ENCODE measurements at regions not wholly inside any gene's neighbourhood (a gene's known extent, or its start where the extent isn't known, plus 50 kb on each side); places are given as distances from the start of the nearest gene placed in this dataset.
A peak's percentile ranks its signal among the peaks of the same experiment; 100 is the strongest.

DNA sequence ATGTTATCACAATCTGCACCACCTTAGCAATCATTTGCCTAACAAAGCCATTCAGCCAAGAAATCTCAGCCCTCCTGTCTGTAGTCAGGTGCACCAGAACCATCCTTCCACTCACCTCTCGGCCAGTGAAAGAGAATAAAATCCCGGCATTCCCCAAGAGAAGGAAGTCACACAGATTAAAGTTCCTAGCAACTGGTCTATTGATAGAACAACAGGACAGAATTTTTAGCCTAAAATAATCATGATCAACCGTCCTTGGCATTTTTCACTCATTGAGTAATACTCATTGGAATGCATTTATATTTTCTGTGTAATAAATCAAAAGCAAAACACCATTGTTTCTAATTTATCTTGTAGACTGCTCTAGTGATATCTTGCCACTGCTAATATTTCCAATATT is 85.7 kb upstream of the CDH4 start:
- DNase-seq (ENCODE audit: low read depth), result peak; percentile 39

DNA sequence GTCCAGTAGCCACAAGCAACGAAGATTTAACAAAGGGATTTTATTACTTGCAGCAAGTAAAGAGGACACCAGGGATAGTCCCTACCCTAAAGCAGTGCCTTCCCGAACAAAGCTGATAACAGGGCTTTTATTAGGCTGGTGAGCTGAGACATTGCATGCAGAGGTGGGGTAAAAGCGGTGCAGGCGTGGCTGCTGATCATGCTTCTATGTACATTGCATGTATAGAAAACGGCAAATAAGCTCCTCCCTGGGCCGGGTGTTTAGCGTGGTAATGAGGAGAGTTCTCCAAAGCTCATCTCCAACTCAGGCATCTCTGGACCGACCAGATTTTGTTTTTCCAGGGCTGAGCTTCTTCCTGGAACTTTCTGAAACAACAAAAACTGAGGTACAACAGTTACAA is 83.5 kb upstream of the CDH4 start:
- DNase-seq (ENCODE audit: low read depth), result no peak

DNA sequence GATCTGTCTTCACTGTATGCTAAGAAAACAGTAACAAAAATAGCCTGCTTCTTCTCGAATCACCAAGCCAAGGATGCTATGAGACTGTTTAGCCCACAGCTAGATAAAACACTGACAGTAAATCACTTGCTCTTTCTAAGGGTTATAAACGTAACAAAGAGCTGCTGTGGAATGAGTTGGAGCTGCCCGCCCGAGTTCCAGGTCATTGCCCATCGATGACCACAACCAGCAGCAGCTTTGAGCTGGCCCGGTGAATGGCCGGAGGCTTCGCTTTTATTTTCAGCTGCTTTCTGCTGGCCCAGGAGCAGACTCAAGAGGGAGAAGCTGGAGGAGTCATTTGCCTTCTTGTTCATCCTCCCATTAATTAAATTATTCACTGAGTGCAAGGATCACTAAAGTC is 82.2 kb upstream of the CDH4 start:
- DNase-seq (ENCODE audit: low read depth), result no peak

DNA sequence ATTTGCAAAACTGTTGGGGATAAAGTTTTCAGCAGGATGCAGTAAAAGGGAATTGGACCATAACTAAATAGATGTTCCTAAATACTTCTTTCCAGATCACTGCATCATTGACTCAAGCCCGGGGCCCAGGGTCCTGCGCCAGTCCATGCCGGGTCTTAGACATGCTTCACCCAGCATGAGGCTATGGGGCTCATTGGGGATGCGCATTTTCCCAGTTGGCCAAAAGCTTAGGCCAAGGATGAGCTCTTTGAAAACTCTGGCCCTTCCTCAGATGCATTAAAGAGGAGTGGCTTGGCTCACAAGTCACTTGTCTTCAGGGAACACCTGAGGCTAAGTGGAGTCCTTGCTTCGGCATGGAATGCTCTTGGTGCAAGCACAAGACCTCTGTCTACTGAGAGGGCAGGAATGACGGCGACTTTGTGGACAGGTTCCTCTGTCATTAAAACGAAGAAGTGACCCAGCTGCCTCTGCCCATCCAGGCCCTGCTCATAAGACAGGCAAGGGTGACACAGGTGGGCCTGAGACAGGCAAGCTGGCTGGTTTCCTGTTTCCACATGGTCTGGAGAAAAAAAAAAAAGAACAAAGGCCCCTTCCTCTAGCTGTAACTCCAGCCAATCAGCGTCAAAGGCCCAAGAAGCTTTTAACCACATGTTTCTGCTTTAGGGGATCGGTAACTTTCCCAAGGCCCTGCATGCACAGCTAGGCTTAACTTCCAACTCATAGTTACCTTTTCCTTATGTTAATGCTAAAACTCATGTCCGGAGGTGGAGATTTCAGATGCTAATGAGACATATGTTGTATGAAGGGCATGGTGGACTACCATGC is 81.4 kb upstream of the CDH4 start:
- no peak for DNase-seq (ENCODE audit: low read depth)

DNA sequence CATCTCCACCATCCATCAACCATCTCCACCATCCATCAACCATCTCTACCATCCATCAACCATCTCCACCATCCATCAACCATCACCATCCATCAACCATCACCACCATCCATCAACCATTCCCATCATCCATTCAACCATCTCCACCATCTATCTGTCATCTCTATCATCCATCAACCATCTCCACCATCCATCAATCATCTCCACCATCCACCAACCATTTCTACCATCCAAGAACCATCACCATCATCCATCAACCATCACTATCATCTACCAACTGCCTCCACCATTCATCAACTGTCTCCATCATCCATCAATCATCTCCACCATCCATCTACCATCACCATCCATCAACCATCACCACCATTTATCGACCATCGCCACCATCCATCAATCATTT is 78.8 kb upstream of the CDH4 start:
- no peak for DNase-seq (ENCODE audit: low read depth)

DNA sequence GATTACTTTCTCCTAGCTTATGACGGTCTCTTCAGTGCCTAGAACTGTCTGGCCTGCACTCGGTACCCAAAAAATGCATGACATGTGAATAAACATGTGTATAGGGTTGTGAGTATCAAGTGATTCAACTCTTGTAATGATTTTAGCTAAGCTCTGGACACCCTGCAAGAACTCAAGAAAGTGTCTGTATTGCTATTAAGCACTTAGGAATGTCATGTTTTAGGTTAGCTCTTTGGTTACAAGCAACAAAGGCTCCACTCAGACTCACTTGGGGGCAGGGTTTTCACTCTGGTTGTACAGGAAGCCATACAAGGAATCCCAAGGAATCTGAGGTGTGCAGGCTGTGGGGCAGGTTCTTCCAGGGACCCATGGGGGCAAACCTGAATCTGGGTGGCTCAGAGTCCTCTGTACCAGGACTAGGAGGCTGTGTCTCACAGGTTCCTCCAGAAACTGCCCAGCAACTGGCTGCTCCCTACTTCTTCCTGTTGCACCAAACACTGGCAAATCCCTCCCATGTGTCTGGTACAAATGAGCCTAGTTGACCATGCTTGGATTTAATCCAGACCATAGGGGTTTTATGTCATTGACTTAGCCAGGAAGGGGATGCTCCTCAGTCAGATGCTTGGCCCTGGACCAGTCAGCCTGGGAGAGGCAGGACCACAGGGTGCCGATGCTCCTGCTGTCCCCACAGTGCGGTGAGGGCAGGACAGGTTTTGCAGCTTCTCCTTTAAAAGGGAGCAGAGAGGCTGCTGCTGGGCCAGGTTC is 77.9 kb upstream of the CDH4 start:
- no peak for DNase-seq (ENCODE audit: low read depth)

DNA sequence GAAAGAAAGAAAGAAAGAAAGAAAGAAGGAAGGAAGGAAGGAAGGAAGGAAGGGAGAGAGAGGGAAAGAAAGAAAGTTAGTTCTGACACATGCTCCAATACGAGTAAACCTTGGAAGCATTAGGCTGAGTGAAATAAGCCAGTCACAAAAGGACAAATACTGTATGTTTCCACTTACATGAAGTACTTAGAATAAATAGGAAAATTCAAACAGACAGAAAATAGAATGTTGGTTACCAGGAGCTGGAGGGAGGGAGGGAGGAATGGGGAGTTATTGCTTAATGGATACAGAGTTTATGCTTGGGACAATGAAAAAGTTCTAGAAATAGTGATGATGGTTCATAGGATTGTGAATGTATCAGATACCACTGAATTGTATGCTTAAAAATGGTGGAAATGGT is 75.2 kb upstream of the CDH4 start:
- DNase-seq (ENCODE audit: low read depth), result no peak

DNA sequence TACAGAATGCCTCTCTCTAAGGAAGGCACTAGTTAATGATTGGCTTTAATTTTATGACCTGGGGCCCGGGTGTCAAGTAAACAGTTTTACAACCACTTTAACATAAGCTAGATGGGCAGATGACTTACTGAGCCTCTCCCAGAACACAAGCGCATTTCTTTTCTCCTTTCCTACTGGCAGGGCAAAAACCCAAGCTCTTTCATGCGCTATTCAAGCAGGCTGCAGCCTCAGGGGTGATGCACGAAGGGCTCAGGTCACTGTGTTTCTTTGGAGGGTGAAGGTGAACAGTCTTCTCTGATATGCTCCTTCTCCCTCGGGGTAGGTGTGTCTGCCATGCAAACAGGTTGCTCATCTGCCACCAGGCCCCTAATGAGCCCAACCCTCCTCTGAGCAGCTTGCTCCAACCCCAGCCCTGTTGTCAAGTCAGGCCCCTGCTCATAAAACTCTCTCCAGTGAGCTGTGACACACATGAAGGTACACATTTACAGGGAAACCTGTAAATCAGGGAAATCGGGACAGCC is 73.5 kb upstream of the CDH4 start:
- DNase-seq (ENCODE audit: low read depth), result no peak

DNA sequence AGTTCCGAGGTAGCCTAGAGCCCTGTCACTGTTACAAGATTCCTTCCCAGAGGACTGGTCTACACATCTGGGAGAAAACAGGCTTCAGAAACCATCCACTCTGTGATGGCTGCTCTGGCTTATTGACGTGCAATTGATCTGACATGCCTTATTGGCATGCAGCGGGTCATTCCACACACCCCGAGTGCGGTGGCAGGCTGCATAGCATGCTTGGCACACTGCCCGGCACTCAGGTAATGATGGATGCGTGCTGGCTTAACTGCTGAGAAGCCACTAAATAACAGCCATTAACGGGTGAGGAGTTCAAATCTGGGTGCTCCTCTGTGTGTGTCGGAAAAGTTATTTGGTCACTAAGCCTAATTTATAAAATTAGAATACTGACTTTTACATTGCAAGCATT is 67.9 kb upstream of the CDH4 start:
- no peak for DNase-seq (ENCODE audit: low read depth)

DNA sequence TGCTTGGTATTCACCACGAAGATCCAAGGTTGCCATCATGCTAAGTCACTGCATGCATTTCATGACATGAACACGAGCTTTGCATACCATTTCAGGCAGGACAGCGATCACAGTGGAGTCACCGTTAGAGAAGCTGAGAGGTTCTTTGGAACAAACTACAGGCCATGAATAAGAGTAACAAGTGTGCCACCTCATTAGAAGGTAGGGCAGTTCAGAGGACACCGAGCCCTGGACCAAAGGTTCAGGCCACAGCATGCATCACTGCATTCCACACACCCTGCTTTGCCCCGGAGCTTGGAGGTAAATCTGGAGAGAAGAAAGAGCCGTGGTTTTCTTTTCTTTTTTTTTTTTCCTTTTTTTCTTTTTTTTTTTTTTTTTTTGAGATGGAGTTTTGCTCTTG is 66.9 kb upstream of the CDH4 start:
- peak; percentile 5 for DNase-seq (ENCODE audit: low read depth)

DNA sequence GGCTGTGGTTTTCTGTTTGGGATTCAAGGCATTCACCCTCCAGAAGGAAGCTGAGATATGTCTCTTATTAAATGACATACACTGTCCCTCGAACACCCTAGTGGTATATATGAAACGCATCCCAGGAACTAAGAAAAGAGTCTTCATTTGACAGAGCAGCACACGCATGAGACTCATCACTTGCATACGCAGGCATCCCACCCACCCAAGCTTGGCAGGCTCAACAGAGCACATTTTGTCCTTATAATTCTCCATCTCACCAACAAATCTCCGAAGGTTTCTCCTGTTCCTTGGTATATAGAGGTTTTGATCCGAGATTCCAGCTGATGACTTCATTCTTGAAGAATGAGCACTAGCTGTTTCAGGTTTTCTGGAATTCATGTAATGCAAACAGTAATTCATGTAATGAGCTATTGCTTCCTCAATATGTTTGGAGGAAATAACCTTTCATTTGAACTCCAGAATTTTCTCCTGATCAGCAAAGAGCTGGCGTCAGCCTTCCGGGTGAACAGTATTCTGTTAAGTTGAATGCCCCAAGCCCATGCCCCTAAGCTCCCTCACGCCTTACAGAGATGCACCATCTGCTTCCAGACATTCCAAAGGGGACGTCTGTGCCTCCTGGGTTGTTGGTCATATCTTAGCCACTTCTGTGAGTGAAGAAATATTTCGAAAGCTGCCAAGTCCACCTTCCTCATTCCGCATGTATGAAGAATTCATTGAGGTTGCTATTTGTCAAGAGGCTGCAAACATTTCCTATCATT is 66.0 kb upstream of the CDH4 start:
- DNase-seq (ENCODE audit: low read depth), result peak; percentile 95

DNA sequence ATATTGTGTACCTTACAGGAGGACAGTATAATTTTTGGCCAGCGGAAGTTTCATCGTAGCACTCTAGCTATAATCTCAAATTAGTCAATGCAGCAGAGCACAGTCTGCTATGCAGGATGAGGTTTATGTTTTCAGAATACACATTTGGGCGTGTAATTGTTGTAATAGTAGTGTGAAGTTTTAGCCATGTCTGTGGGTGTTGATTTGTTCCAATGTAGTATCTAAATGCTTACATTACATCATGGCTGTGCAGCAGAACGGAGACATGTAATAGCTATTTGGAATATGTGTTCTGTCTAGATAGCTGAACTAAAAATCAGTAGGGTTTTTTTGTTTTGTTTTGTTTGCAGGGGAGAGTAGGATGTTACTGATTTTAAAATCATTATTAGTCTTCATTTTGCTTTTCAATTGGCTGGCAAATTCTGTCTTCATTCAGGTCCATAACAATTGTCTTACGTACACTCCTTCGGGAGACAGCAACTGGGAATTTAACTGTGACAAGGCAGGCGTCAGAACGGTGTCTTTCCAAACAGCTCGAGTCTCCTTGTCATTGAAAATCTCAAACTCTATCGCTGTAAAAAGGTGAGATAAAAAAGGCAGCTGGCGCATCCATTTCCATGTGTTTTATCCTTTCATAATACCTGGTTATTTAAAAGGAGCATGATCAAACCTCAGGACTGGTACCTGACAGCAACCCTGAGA is 65.1 kb upstream of the CDH4 start:
- DNase-seq (ENCODE audit: low read depth), result peak; percentile 42

DNA sequence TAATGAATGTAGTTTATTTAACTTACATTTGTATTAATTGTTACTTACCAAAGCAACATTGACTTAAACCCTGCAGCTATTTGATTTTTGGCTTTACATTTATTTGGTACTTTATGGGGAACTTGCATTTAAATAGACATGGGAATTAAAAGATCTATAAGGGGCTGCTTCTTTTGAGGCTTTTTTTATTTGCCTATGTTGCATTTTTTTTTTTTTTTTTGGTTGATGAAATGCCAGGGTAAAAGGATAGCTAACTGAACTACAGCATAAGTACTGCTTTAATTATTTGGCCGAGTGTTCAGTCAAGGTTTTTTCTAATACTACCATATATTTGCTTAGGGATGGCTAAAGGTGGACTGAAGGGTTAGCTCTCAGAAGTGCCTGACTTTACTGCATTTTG is 62.5 kb upstream of the CDH4 start:
- no peak for DNase-seq (ENCODE audit: low read depth)

DNA sequence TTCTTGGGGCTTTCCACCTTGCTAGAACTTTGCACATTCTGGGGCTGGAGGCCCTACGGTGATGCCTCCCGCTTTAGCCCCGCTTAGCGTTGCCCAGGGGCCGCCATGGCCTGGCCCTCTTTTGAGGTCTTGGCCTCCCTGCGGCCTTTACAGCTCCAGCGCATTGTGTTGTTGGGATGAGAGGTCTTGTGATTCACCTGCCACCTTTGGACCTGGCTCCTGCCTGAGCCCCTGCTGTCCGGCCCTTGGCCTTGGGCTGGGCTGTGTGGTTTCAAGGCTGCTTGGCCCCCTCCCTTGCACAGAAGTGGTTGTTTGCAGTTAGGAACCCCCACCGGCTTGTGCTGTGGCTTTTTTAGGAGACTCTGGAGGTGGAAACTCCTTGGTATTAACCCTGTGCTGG is 61.0 kb upstream of the CDH4 start:
- DNase-seq (ENCODE audit: low read depth), result no peak

DNA sequence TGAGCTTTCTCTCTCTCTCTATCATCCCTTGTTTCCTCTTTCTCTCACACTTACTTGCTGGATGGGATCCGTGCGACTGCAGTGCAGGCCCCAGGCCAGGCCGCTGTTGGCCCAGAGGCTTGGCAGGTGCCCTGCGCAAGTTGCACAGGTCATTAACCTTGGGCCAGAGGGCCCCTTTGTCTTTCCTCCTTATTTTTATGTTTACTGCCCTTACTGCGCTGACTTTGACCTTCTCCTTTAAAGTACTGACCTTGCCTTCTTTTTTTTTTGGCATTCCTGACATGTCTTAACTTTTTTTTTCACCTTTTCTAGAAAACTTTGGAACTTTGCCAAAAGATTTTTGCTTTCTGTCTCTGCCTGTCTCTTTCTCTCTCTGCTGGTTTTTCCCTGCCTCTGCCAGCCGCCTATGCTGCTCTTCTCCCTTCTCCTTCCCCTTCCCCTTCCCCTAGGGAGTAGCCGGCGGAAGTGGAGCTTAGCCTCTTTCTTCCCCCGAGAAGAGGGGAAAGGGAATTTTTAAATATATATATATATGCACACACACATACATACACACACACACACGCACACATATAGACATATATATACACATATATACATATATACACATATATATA is 59.6 kb upstream of the CDH4 start:
- DNase-seq (ENCODE audit: low read depth), result no peak

DNA sequence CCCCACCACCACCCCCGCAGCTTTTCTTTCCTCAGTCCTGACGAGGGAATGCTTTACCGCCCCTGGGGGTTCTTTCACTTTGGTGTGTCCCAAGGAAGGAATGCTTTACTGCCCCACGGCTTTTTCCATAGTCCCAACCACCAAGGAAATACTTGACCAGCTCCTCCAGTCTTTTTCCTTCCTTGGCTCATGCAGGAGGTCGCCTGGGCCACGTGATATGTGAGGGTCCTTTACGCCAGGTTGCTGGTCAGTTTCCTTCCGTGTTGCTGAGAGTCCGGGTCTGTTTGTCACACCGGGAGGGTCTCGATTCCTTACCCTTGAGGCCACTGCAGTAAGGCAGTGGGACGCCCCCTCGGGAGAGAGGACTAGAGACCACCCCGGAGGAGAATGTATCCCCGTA is 58.9 kb upstream of the CDH4 start:
- no peak for DNase-seq (ENCODE audit: low read depth)

All from iris pigment epithelial cell (primary cell).